ENCODE measurements at regions not wholly inside any gene's neighbourhood (a gene's known extent, or its start where the extent isn't known, plus 50 kb on each side); places are given as distances from the start of the nearest gene placed in this dataset.
A peak's percentile ranks its signal among the peaks of the same experiment; 100 is the strongest.

DNA sequence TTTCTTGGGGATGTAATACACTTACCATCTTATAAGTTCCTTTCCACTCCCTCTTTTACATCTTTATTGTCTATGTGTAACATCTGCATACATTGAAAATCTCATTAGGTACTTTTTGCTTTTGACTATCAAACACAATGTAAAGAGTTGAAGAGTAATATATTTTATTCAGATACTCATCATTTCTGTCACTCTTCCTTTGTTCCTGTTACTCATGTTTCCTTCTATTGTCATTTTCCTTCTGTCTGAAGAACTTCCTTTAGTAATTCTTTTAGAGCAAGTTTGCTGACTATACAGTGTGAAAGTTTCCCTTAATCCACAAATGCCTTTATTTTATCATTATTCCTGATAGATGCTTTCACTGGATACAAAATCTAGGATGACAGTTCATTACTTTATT lies 339.8 kb downstream of the SOX4 start:
- Histone ChIP-seq H3K4me3 (ENCODE audit: low read length, poor library complexity, severe bottlenecking) (no peak overlapping the region), H3K27me3 (ENCODE audit: insufficient read depth, low read length, poor library complexity, severe bottlenecking) (no peaks in the 10 kb centered on the region), H2AFZ (ENCODE audit: low read length) (no peak overlapping the region), H3K9me3 (ENCODE audit: insufficient read depth, low read depth, low read length) (peaks cover 8% of the 10 kb centered on the region), H3K9ac (ENCODE audit: low read depth, low read length, poor library complexity, severe bottlenecking) (no peak overlapping the region), H4K20me1 (ENCODE audit: insufficient read depth, low read length, poor library complexity, severe bottlenecking) (peaks cover 36% of the 10 kb centered on the region), H3F3A (ENCODE audit: low read depth) (no peaks in the 10 kb centered on the region), H3K36me3 (ENCODE audit: insufficient read depth, low read length) (peaks cover 65% of the 10 kb centered on the region), H3K4me2 (ENCODE audit: low read depth, low read length, poor library complexity, severe bottlenecking) (no peak overlapping the region), H3K4me1 (ENCODE audit: insufficient read depth, low read length, poor library complexity, severe bottlenecking) (peaks cover 10% of the 10 kb centered on the region), H3K9me2 (replicated peaks; ENCODE audit: low read depth, low read length) (no peaks in the 10 kb centered on the region), H3K79me2 (ENCODE audit: insufficient read depth, low read length) (peaks cover 83% of the 10 kb centered on the region)
- TF ChIP-seq EZH2phosphoT487 (IDR thresholded peaks at IDR 0.05; ENCODE audit: borderline replicate concordance): no peak
- TF ChIP-seq, protein P1, sequence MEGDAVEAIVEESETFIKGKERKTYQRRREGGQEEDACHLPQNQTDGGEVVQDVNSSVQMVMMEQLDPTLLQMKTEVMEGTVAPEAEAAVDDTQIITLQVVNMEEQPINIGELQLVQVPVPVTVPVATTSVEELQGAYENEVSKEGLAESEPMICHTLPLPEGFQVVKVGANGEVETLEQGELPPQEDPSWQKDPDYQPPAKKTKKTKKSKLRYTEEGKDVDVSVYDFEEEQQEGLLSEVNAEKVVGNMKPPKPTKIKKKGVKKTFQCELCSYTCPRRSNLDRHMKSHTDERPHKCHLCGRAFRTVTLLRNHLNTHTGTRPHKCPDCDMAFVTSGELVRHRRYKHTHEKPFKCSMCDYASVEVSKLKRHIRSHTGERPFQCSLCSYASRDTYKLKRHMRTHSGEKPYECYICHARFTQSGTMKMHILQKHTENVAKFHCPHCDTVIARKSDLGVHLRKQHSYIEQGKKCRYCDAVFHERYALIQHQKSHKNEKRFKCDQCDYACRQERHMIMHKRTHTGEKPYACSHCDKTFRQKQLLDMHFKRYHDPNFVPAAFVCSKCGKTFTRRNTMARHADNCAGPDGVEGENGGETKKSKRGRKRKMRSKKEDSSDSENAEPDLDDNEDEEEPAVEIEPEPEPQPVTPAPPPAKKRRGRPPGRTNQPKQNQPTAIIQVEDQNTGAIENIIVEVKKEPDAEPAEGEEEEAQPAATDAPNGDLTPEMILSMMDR (conservative IDR thresholded peaks at IDR 0.05; ENCODE audit: low read length): no peak

- Histone ChIP-seq H3K79me2 (ENCODE audit: insufficient read depth, low read length) (peaks cover 77% of the 10 kb centered on the region), H4K20me1 (ENCODE audit: insufficient read depth, low read length, poor library complexity, severe bottlenecking) (peaks cover 27% of the 10 kb centered on the region), H3K4me1 (ENCODE audit: insufficient read depth, low read length, poor library complexity, severe bottlenecking) (peaks cover 10% of the 10 kb centered on the region), H3F3A (ENCODE audit: low read depth) (no peaks in the 10 kb centered on the region), H3K36me3 (ENCODE audit: insufficient read depth, low read length) (peaks cover 58% of the 10 kb centered on the region), H3K9me3 (ENCODE audit: insufficient read depth, low read depth, low read length) (peaks cover 8% of the 10 kb centered on the region), H3K9me2 (replicated peaks; ENCODE audit: low read depth, low read length) (no peaks in the 10 kb centered on the region), H3K4me3 (ENCODE audit: low read length, poor library complexity, severe bottlenecking) (no peak overlapping the region), H3K4me2 (ENCODE audit: low read depth, low read length, poor library complexity, severe bottlenecking) (no peak overlapping the region), H3K9ac (ENCODE audit: low read depth, low read length, poor library complexity, severe bottlenecking) (no peak overlapping the region), H3K27me3 (ENCODE audit: insufficient read depth, low read length, poor library complexity, severe bottlenecking) (no peaks in the 10 kb centered on the region), H2AFZ (ENCODE audit: low read length) (no peak overlapping the region)
- TF ChIP-seq, protein P1 (conservative IDR thresholded peaks at IDR 0.05; ENCODE audit: low read length): no peak
- no peak for TF ChIP-seq EZH2phosphoT487 (IDR thresholded peaks at IDR 0.05; ENCODE audit: borderline replicate concordance)
These were observed 341.6 kb downstream of the SOX4 start for GRCh38 chr6:21935142-21935541.

- Histone ChIP-seq H3K9me2 (replicated peaks; ENCODE audit: low read depth, low read length) (no peaks in the 10 kb centered on the region), H3K9ac (ENCODE audit: low read depth, low read length, poor library complexity, severe bottlenecking) (no peak overlapping the region), H3K9me3 (ENCODE audit: insufficient read depth, low read depth, low read length) (peaks cover 8% of the 10 kb centered on the region), H3K4me2 (ENCODE audit: low read depth, low read length, poor library complexity, severe bottlenecking) (no peak overlapping the region), H3K36me3 (ENCODE audit: insufficient read depth, low read length) (peaks cover 60% of the 10 kb centered on the region), H4K20me1 (ENCODE audit: insufficient read depth, low read length, poor library complexity, severe bottlenecking) (peaks cover 24% of the 10 kb centered on the region), H2AFZ (ENCODE audit: low read length) (no peak overlapping the region), H3K4me3 (ENCODE audit: low read length, poor library complexity, severe bottlenecking) (no peak overlapping the region), H3K27me3 (ENCODE audit: insufficient read depth, low read length, poor library complexity, severe bottlenecking) (no peaks in the 10 kb centered on the region), H3K79me2 (ENCODE audit: insufficient read depth, low read length) (peaks cover 78% of the 10 kb centered on the region), H3K4me1 (ENCODE audit: insufficient read depth, low read length, poor library complexity, severe bottlenecking) (peaks cover 10% of the 10 kb centered on the region), H3F3A (ENCODE audit: low read depth) (no peaks in the 10 kb centered on the region)
- TF ChIP-seq EZH2phosphoT487 (IDR thresholded peaks at IDR 0.05; ENCODE audit: borderline replicate concordance): no peak
- TF ChIP-seq, protein P1 (conservative IDR thresholded peaks at IDR 0.05; ENCODE audit: low read length): peak; percentile 70
These were observed 342.0 kb downstream of the SOX4 start for GRCh38 chr6:21935561-21936028.

Measured in Loucy (cell line).